OCI-LY7 (cell line): ENCODE measurements at regions not wholly inside any gene's neighbourhood (a gene's known extent, or its start where the extent isn't known, plus 50 kb on each side); places are given as distances from the start of the nearest gene placed in this dataset.

Source experiments
- BruUV-seq: library from RNA; stranded (reverse); fragments of 400-500 nt; replicated peaks from 2 replicates; lab custom pipeline; 2021; lab: Mats Ljungman, UMichigan
- CTCF ChIA-PET: fragments of 300-600 bp; sonication (Branson Sonifier 250); formaldehyde crosslinking; loops from one replicate; lab custom pipeline; 2022; ENCODE audit warnings: antibody characterized with exemption; ENCODE audit not compliant: unreplicated experiment; lab: Charles Lee
- POLR2A ChIA-PET: fragments of 300-600 bp; sonication (Branson Sonifier 250); formaldehyde crosslinking; loops from one replicate; lab custom pipeline; 2022; ENCODE audit warnings: antibody characterized with exemption; lab: Charles Lee
- DNase-seq: peaks from one replicate; pipeline ENCODE4 v3.0.0-alpha.2; 2015; ENCODE audit warnings: low spot score
- H2AFZ ChIP-seq: fragments of 200-600 bp; sonication (generic), shearing (Covaris generic); 2 replicates; pipeline ENCODE4 v1.6.1; 2014; ENCODE audit warnings: mild to moderate bottlenecking, antibody characterized with exemption, low read length, moderate library complexity
- H3K27ac ChIP-seq: fragments of 200-600 bp; sonication (generic); 2 replicates; pipeline ENCODE4 v1.5.1; 2014; ENCODE audit warnings: mixed run types, low read depth, mild to moderate bottlenecking, moderate library complexity, low read length, inconsistent platforms; ENCODE audit not compliant: poor library complexity, severe bottlenecking
- H3K36me3 ChIP-seq: fragments of 200-600 bp; sonication (generic); 2 replicates; pipeline ENCODE4 v1.6.1; 2014; ENCODE audit warnings: mild to moderate bottlenecking, antibody characterized with exemption, low read length, moderate library complexity, mixed read lengths; ENCODE audit not compliant: insufficient read depth
- H3K4me1 ChIP-seq: fragments of 200-600 bp; sonication (generic); 2 replicates; pipeline ENCODE4 v1.5.1; 2014; ENCODE audit warnings: mild to moderate bottlenecking, low read length; ENCODE audit not compliant: insufficient read depth, poor library complexity, severe bottlenecking
- H3K4me2 ChIP-seq: fragments of 200-600 bp; sonication (generic); 2 replicates; pipeline ENCODE4 v1.6.1; 2014; ENCODE audit warnings: mild to moderate bottlenecking, low read length
- H3K4me3 ChIP-seq: fragments of 200-600 bp; sonication (generic); 2 replicates; pipeline ENCODE4 v1.5.1; 2014; ENCODE audit warnings: mild to moderate bottlenecking, low read depth, low read length; ENCODE audit not compliant: poor library complexity, severe bottlenecking
- H3K79me2 ChIP-seq: fragments of 200-600 bp; sonication (generic); 2 replicates; pipeline ENCODE4 v1.6.1; 2016; ENCODE audit warnings: low read depth, mild to moderate bottlenecking, low read length, moderate library complexity, mixed read lengths; ENCODE audit not compliant: insufficient read depth
- H3K9me2 ChIP-seq: fragments of 200-600 bp; sonication (generic); 2 replicates; pipeline ENCODE4 v1.6.1; 2016; ENCODE audit warnings: mild to moderate bottlenecking, low read length, mixed read lengths; ENCODE audit not compliant: insufficient read depth
- H3K9me3 ChIP-seq: fragments of 200-600 bp; sonication (generic); 2 replicates; pipeline ENCODE4 v1.6.1; 2014; ENCODE audit warnings: mild to moderate bottlenecking, mixed run types, low read length, mixed read lengths
- H4K20me1 ChIP-seq: fragments of 200-600 bp; sonication (generic); 2 replicates; pipeline ENCODE4 v1.6.1; 2014; ENCODE audit warnings: mild to moderate bottlenecking, antibody characterized with exemption, low read length, moderate library complexity, mixed read lengths; ENCODE audit not compliant: insufficient read depth
- CTCF ChIP-seq: fragments of 200-600 bp; sonication (generic); conservative IDR thresholded peaks from 2 replicates; pipeline ENCODE4 v1.5.1; 2014; ENCODE audit warnings: mild to moderate bottlenecking, antibody characterized with exemption, low read length, moderate library complexity, mixed read lengths
- EZH2phosphoT487 ChIP-seq: fragments of 200-600 bp; sonication (generic); IDR thresholded peaks from 2 replicates; pipeline ENCODE4 v1.6.1; 2018; ENCODE audit warnings: low read depth, borderline replicate concordance, mild to moderate bottlenecking, mixed run types, antibody characterized with exemption, low read length, moderate library complexity, mixed read lengths
- intact Hi-C: fragments of 100-400 bp; cut with micrococcal nuclease; formaldehyde crosslinking; loops from one replicate; pipeline ENCODE4 v1.10.0; 2022; ENCODE audit not compliant: unreplicated experiment

GRCh38 chr7:34277016-34277802, 371.9 kb downstream of the BMPER start:
- Histone ChIP-seq H3K4me1 (no peaks in the 10 kb centered on the region), H2AFZ (no peak overlapping the region), H3K36me3 (no peaks in the 10 kb centered on the region), H3K4me3 (no peak overlapping the region), H3K79me2 (no peaks in the 10 kb centered on the region), H3K9me3 (no peaks in the 10 kb centered on the region), H3K27ac (no peak overlapping the region), H3K4me2 (no peak overlapping the region), H4K20me1 (no peaks in the 10 kb centered on the region), H3K9me2 (no peaks in the 10 kb centered on the region)
- intact Hi-C loops, result no loop called here
- POLR2A ChIA-PET, result no interaction called here
- CTCF ChIA-PET, result no interaction called here
- no TSS peak for BruUV-seq
- TF ChIP-seq EZH2phosphoT487 (no peak), CTCF (no peak)
- no peak for DNase-seq

DNA sequence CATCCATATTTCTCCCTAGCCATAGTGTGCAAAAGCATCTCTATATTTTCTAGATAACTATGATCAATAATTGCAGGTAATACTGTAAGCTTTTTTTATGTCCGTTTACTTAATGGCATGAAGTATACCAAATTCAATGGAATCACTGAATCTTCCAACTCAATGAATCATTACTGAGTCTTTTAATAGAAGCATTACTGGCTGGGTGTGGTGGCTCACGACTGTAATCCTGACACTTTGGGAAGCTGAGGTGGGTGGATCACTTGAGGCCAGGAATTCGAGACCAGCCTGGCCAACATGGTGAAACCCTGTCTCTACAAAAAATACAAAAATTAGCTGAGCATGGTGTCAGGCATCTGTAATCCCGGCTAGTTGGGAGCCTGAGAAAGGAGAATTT, 372.5 kb downstream of the BMPER start:
- Histone ChIP-seq H3K27ac (no peak overlapping the region), H3K9me2 (no peaks in the 10 kb centered on the region), H3K4me2 (no peak overlapping the region), H3K36me3 (no peaks in the 10 kb centered on the region), H3K4me1 (no peaks in the 10 kb centered on the region), H3K79me2 (no peaks in the 10 kb centered on the region), H2AFZ (no peak overlapping the region), H4K20me1 (no peaks in the 10 kb centered on the region), H3K4me3 (no peak overlapping the region), H3K9me3 (no peaks in the 10 kb centered on the region)
- CTCF ChIA-PET, result no interaction called here
- intact Hi-C loops, result no loop called here
- BruUV-seq, result no TSS peak
- DNase-seq, result no peak
- TF ChIP-seq EZH2phosphoT487 (no peak), CTCF (no peak)
- POLR2A ChIA-PET, result no interaction called here

DNA sequence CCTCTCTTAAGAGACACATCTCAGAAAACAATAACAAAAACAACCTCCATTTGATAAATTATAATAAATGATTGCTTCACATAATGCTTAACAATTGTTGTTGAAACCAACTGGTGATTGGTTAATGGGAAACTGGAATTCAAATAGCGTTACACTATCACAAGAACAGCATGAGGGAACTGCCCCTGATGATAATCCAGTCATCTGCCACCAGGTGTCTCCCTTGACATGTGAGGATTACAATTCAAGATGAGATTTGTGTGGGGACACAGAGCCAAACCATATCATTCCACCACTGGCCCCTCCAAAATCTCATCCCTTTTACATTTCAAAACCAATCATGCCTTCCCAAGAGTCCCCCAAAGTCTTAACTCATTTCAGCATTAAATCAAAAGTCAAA, 375.9 kb downstream of the BMPER start:
- intact Hi-C loops, result no loop called here
- POLR2A ChIA-PET, result no interaction called here
- Histone ChIP-seq H4K20me1 (no peaks in the 10 kb centered on the region), H3K36me3 (no peaks in the 10 kb centered on the region), H3K79me2 (no peaks in the 10 kb centered on the region), H3K27ac (no peak overlapping the region), H3K4me1 (no peaks in the 10 kb centered on the region), H2AFZ (no peak overlapping the region), H3K4me3 (no peak overlapping the region), H3K9me2 (no peaks in the 10 kb centered on the region), H3K4me2 (no peak overlapping the region), H3K9me3 (no peaks in the 10 kb centered on the region)
- CTCF ChIA-PET, result no interaction called here
- BruUV-seq, result no TSS peak
- peak; percentile 1 for DNase-seq
- peak; percentile 49 for TF ChIP-seq CTCF
- no peak for TF ChIP-seq EZH2phosphoT487
